ENCODE measurements at regions not wholly inside any gene's neighbourhood (a gene's known extent, or its start where the extent isn't known, plus 50 kb on each side); places are given as distances from the start of the nearest gene placed in this dataset.
A peak's percentile ranks its signal among the peaks of the same experiment; 100 is the strongest.
"Not testable (repeated sequence)": the region's sequence is repeated elsewhere in the genome, so short reads cannot be mapped to it uniquely, and the experiment has no call there.

- no peak for DNase-seq
These were observed 202.6 kb upstream of the ATP10A start for GRCh38 chr15:26065723-26066122.

GRCh38 chr15:26061248-26061647 lies 198.1 kb upstream of the ATP10A start:
- no peak for DNase-seq

- DNase-seq = not testable (repeated sequence)
These were observed 193.6 kb upstream of the ATP10A start for GRCh38 chr15:26056766-26057165.

GRCh38 chr15:26051761-26052675 lies 188.9 kb upstream of the ATP10A start:
- peak; percentile 77 for DNase-seq

GRCh38 chr15:26050984-26051383 lies 187.9 kb upstream of the ATP10A start:
- no peak for DNase-seq

- DNase-seq = no peak
These were observed 187.0 kb upstream of the ATP10A start for GRCh38 chr15:26049900-26050657.

GRCh38 chr15:26048669-26049068 lies 185.5 kb upstream of the ATP10A start:
- DNase-seq = no peak

- no peak for DNase-seq
These were observed 182.4 kb upstream of the ATP10A start for GRCh38 chr15:26045516-26045915.

GRCh38 chr15:26043018-26043417 lies 179.9 kb upstream of the ATP10A start:
- no peak for DNase-seq

GRCh38 chr15:26038693-26039092 lies 175.6 kb upstream of the ATP10A start:
- no peak for DNase-seq

GRCh38 chr15:26037369-26037768 lies 174.2 kb upstream of the ATP10A start:
- no peak for DNase-seq

- DNase-seq = no peak
These were observed 170.4 kb upstream of the ATP10A start for GRCh38 chr15:26033493-26033892.

GRCh38 chr15:26032162-26032846 lies 169.2 kb upstream of the ATP10A start:
- DNase-seq = no peak

- not testable (repeated sequence) for DNase-seq
These were observed 166.5 kb upstream of the ATP10A start for GRCh38 chr15:26029586-26029985.

- no peak for DNase-seq
These were observed 166.0 kb upstream of the ATP10A start for GRCh38 chr15:26029146-26029545.

- DNase-seq = no peak
These were observed 165.1 kb upstream of the ATP10A start for GRCh38 chr15:26028086-26028740.

GRCh38 chr15:26026671-26027070 lies 163.5 kb upstream of the ATP10A start:
- not testable (repeated sequence) for DNase-seq

GRCh38 chr15:26024241-26024640 lies 161.1 kb upstream of the ATP10A start:
- DNase-seq = no peak

- no peak for DNase-seq
These were observed 160.6 kb upstream of the ATP10A start for GRCh38 chr15:26023691-26024090.

- DNase-seq = no peak
These were observed 160.1 kb upstream of the ATP10A start for GRCh38 chr15:26023231-26023630.

GRCh38 chr15:26020871-26021270 lies 157.7 kb upstream of the ATP10A start:
- no peak for DNase-seq

GRCh38 chr15:26017665-26018064 lies 154.5 kb upstream of the ATP10A start:
- no peak for DNase-seq
